GM19023 (cell line): ENCODE measurements at regions not wholly inside any gene's neighbourhood (a gene's known extent, or its start where the extent isn't known, plus 50 kb on each side); places are given as distances from the start of the nearest gene placed in this dataset.
A peak's percentile ranks its signal among the peaks of the same experiment; 100 is the strongest.
"Not testable (repeated sequence)": the region's sequence is repeated elsewhere in the genome, so short reads cannot be mapped to it uniquely, and the experiment has no call there.

ENCODE experiments used
- ATAC-seq: cut with Tn5 transposase; IDR thresholded peaks from one replicate; pipeline ENCODE4 v1.9.1; 2021; ENCODE audit warnings: mild to moderate bottlenecking, moderate library complexity; ENCODE audit not compliant: unreplicated experiment

DNA sequence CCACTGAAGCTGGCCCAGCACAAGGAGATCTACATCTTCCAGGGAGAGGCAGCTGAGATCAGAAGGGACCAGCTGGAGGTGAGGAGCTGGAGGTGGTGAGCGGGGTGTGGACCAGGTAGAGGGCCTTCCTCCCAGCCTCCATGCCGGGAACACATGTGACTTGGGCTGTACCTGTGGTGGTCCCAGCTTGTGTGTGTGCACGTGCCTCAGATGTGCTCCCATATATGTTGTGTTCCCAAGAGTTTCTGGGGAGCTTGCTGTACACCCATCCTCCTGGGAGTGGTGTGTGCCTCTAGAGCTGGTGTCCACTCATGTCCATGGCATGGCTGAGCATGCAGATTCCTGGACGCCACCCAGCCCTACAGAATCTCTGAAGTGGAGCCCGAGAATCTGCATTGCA lies 183.7 kb upstream of the AKAP13 start:
- not testable (repeated sequence) for ATAC-seq

DNA sequence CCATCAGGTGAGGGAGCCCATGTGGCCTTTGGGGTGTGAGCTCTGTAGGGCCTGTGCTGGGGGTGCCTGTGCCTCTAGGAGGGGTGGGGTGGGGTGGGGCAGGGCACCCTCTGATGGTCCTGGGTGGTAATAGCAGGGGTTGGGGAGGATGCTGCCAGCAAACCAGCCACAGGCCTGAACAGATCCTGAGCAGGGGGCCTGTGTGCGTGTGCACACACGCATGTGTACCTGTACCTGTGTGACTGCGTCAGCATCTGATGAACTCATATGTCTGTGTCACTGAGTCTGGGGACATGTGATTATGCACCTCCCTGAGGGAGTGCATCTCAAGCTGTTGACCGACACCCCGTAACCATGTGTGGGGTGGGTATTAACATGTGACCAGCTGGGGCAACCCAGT lies 182.8 kb upstream of the AKAP13 start:
- ATAC-seq: not testable (repeated sequence)

DNA sequence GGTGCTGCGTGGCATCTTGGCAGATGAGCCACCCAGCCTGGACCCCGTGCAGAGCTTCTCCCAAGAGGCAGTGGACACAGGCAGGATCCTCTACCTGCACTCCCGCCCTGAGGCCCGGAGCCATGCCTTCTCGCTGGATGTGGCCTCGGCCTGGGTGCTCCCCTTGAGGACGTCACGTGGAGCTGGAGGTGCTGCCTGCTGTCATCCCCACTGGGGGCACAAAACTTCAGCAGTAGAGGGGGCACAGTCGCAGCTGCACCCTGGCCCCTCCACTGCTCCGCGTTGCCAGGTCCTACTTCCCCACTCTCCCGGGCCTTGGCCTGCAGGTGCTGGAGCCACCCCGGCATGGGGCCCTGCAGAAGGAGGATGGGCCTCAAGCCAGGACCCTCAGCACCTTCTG lies 182.0 kb upstream of the AKAP13 start:
- not testable (repeated sequence) for ATAC-seq

DNA sequence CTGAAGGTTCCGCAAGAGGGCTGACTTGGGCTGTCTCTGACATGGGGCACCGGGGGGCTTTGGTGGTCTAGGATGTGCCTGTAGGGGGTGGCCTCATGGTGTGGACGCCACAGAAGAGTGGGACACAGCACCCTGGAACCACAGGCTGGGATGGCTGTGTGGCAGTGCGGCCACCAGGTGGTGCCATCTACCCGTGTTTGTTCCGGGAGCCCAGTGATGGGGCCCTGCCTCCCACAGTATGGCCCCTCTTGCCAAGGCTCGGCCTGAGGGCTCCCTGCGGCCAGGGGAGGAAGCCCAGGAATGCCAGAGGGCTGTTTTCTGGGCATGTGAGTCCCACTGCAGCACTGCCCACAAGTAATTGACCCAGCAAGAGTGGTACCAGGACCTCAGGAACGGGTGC lies 180.2 kb upstream of the AKAP13 start:
- peak; percentile 94 for ATAC-seq

DNA sequence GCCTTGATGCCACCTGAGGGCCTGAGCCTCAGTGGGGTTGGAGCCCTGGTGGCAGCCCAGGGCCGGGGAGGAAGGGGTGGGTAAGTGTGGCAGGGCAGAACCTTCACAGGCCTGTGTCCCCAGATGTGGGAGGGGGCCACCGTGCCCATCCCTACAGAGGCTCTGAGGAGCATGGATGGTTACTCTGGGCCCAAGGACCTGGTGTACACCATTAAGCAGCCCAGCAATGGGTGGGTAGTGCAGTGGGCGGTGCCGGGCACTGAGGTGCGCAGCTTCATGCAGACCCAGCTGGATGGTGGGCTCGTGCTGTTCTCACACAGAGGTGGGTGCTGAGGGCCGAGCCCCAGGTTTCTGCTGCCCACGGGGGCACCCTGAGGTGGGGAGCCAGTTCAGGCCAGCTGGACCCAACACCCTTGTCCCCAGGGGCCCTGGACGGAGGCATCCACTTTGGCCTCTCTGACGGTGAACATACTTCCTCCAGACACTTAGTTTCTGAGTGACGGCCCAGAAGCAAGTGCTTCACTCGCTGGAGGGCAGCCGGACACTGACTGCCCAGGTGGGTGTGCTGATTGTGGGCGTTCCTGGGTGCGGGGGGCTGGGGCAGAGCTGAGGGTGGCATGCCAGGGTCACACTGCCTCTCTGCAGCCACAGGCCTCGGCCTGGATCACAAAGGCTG lies 179.1 kb upstream of the AKAP13 start:
- ATAC-seq: not testable (repeated sequence)

DNA sequence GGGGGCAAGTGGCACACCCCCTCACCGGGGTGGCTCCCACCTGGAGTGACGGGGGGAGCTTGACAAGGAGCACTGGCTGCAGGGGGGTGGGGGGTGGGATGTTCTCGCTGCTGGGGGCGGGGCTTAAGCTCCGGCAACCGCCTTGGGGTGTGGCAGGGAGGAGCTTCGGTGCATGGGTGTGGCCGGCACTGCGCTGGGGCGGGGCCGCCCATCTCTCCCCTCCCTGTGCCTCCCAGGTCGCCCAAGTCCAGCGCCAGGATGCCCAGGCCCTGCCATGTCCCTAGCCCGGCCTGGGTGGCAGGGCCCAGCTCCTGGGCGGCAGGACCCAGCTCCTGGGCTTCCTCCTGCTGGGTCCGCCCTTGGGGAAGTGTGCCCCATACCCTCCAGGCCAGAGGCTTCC lies 175.9 kb upstream of the AKAP13 start:
- not testable (repeated sequence) for ATAC-seq

DNA sequence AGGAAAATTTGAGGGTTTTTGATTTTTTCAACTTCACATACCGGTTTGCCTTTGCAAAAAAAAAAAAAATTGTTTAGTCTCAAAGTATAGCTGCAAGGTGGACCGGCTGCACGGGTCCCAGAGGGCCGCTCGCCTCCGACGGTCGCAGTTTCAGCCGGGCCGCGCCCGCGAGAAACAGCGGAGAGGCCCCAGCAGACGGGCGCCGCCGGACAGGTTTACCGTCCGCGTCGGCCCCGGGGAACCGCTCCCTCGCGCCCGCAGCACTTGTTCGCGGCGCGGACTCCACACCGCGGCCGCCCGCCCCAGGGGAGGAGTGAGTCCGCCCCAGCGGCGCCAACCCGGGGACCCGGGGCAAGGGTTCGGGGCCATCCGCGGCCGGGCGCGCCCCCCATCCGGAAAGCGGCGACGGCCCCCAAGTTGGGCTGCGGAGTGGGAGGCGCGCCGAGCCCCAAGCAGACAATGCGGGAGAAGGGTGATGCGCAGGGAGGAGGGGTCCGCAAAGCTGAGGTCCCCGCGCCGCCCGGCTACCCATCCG lies 146.5 kb upstream of the AKAP13 start:
- ATAC-seq: not testable (repeated sequence)

DNA sequence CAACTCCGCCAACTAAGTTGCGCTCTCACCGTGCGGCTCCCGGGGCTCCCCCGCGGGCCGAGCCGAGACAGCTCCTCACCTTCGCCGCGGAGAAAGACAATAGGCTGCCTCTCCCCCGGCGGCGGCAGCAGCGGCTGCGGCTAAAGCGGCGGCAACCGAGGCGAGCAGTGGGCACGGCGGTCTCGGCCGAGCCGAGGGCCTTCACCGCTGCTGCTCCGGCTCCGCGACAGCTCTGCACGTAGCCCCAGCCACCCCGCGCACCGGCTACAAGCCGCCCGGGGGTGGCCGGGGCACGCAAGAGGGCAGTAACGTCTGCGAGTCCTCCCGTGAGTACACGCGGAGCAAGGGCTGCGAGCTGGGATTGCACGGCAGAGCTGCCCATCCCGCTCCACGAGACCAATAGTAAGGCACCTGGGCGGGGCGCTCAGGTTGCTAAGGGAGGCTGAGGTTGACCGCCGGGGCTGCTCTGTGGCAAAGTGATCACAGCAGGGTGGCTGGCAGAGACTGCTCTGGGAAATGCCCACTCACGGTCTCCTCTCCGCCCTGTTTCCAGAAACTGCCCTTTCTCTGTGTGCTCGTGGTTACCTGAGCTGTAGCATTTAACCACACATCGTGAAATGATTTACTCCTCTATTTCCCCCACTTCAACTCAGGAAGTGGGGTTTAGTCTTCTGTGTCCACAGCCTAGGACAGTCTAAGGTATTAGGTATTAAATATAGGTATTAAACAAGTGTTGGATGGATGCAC lies 145.8 kb upstream of the AKAP13 start:
- not testable (repeated sequence) for ATAC-seq

DNA sequence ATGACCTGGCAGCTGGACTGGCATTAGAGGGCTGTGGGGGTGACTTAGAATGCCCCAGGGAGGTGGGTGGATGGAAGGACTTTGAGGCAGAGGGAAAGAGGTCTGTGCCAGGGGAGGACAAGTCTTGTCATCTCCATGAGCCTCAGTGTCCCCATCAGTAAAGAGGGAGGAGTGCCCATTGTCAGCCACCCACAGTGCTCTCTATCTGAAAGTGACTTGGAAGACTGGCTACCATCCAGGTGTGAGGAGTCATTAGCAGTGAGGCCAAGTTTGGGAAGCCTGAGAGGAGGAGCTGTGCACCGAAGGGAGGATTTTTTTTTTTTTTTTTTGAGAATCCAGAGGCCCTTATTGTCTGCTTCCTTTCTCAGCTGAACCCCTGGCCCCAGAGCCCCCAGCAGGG lies 136.3 kb upstream of the AKAP13 start:
- not testable (repeated sequence) for ATAC-seq

DNA sequence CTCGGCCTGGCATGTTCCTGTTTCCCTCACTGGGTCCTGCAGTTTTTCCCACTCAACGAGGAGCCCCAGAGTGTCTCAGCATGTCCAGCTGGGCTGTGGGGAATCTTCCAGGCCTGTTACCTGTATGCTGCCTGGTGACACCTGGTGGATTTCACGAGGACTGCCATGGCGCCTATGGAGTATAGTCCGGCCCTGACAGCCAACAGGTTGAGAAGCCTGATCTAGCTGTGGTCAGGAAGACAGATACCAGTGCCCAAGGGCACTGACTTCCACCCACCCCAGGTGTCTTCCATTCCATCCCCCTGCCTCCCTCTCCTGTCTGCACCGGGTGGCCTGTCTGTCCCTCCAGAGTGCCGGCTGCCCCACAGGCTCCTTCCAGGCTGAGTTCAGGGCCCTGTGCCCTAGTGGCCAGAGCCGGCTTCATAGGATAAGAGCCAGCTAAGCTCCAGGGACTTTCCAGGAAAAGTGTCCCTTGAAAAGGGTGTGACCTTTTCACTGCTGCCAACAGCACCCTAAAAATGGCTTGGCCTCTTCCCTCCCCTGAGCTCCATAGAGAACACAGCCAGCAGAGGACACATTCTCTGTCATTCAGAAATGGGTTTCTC lies 129.4 kb upstream of the AKAP13 start:
- ATAC-seq: not testable (repeated sequence)

DNA sequence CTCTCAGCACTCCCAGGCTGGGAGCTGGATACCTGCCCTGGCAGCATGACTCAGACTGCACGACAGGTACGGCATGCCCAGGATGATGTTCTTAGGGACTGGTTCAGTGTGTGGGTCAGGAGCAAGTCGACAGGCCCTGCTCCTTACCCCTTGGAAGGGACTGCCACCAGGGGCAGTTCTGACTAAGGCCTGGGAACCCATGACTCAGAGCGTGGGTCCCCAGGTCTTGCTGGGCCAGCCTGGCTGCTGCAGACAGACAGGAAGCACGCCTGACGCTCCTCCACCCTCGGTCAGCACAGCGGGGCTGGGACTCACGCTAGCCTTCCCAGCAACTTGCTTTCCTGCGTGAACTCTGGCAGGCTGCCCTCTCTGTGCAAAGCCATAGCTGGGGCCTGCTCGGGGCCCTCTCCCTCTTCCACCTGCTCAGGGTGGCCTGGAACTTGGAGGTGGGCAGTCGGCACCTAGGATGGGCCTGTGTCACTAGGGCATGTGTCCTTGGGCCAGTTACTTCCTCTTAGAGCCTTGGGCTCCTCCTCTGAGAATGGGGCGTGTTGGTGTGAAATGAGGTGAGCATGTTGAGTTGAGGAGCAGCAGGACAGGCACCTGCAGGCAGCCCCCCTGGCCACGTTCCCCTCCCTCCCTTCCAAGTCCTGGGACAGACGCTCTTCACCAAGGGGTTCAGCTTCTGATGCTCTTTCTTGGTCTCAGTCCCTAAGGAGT lies 127.0 kb upstream of the AKAP13 start:
- peak; percentile 77 for ATAC-seq

DNA sequence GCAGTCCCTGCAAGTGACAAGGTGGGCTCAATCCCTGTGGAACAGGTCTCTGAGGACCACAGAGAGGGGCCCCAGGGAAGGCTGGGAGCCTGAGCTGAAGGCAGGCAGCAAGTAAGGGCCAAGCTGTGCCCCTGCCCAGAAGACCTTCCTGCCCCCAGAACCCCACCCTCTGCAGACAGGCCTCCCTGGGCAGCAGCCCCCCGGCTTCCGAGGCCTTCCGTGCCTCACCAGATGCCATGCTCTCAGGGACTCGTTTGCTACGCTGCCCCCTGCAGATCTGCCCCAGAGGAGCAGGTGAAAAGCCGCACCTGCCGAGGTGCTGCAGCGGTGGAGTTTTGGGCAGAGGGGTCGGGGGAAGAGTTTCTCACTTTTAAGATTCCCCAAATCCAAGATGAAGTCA lies 125.4 kb upstream of the AKAP13 start:
- not testable (repeated sequence) for ATAC-seq

DNA sequence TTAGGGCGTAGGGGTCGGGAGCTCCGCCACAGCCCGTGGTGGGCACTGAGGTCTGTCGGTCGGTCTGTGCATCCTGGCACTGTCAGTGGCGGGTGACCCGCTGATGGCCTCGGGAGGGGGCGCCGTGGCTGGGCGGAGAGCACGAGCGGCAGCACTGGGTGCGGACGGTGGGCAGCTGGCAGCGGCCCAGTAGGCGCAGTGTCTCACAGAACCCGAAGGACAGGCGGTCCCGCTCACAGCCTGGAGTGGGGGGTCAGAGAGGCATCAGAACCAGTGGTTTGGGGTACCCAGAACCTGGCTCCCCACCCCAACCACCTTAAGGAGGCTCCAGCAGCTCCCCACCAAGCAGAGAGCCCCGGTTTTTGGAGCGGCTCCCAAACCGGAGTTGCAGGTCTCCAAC lies 124.9 kb upstream of the AKAP13 start:
- ATAC-seq: not testable (repeated sequence)

DNA sequence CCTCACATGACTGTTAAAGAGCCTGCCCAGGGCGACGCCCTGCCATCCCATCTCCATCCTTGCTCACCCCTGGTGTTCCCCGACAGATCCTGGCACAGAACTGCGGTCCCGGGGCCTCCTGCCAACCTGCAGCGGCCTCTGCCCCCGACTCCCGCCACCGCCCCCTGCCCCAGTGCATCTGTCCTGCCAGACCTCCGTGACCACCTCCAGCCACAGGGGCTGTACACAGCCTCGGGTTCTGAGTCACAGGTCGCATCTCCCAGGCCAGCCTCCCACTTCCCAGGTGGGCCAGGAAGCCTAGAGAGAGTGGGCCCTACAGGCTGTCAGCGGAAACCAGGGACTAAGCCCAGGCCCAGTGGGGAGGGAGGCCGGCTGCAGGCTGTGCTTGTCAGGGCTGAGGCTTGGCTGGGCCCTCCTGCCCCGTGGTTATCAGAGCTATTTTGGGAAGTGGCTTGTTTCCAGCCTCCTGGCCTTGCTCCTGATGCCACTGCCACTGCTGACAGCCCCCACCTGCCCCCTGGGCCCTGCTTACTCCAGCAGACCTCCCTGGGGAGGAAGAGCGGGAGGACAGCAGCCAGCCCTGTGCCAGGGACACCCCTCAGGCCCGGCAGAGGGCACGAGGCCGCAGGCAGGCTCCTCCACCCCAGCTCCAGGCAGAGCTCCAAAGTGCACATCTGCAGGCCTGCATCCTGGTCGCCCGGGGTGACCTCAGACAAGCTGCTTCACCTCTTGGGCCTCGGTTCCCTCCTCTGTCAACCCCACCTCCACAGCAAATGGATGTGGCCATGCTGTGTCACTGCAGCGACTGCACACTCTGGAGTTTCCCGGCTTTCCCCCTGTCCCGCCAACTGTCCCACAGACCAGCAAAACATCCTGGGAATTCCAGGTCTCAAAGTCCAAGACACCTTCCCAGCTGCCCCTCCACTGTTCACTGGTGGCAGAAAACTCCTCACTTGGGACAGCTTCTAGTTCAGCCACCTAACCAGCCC lies 124.1 kb upstream of the AKAP13 start:
- ATAC-seq: not testable (repeated sequence)

DNA sequence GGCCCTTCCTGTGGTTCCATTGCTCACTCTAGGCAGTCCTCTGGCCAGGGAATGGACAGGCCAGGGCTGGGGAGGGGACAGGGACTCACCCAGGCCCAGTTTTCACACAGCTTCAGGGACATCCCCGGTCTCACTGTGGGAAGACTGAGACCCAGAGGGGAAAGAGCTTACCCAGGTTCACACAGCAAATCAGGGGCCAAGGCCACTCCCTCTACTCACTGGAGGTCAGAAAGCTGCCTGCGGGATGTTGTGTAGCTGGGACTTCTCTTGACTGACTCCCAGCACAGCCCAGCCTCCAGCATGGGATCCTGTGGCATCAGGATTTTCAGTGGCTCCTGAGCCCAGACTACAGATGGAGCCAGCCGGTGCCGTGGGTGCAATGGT lies 122.3 kb upstream of the AKAP13 start:
- ATAC-seq: not testable (repeated sequence)

DNA sequence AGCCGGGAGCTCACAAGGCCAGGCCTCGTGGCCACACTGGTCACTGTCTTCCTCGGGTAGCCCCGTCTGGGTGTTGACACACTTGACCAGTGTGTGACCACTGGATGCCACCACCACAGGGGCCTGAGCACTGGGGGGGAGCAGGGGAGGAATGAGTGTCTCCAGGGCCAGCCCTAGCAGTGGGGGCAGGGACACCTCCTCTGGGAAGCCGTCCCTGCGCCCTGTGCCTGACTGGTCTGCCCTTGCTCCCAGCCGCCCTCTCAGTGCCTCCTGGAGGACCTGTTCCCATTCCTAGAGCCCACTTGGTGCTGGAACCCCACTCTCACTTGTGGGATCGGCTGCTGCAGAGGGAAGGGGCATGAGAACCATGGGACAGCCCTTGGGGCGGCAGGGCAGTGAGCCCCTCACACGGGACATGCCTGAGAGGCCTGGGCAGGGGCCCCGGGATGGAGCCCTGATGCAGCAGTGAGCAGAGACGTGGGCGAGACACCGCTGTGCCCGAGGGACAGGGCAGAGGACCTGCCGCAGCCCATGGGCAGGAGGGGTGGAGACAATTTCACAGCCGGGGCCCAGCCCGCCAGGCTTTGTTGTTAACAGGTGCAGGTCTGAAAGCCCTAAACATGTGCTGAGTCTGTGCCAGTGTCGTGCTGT lies 121.7 kb upstream of the AKAP13 start:
- not testable (repeated sequence) for ATAC-seq

DNA sequence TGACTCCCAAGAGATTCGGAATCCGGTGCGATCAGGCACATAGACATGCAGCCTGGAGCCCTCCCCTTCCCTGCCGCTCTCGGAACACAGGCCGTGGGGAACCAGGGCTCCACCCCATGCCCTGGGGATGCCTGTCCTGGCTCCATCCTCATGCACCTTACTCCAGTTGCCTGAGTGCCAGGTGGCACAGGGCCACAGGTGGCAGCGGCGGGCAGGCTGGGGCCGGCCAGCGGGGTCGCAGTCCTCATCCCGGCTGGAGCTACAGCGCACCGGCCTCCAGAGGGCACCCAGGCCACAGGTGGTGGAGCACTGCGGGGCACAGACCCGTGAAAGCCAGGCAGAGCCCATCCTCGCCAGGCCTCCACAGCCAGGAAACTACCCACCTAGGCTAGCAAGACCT lies 119.9 kb upstream of the AKAP13 start:
- not testable (repeated sequence) for ATAC-seq

DNA sequence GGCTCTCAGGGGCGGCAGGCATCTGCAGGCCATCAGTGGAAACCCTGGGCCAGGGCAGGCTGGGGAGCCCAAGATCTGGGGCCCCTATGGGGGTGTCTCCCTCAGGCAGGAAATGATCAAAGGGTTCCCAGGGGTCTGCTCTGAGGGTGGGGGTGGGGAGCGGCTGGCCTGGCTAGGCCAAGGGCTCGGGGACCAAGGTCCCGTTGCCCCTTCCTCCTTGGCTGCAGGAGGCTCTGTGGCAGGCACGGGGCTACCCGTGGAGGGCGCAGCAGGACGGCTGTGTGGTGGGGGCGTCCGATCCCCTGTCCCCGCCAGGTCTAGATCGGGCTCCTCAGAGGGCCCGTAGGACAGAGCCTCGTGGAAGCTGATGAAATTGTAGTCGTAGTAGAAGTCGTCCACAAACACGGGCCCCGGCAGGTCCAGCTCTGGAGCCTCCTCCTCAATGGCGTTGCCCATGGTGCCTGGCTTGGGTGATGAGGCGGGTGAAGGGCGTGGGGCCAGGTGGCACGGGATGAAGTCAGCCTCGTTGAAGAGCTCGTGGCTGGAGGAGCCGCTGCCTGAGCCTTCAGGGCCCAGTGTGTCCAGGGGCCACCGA lies 117.8 kb upstream of the AKAP13 start:
- not testable (repeated sequence) for ATAC-seq

DNA sequence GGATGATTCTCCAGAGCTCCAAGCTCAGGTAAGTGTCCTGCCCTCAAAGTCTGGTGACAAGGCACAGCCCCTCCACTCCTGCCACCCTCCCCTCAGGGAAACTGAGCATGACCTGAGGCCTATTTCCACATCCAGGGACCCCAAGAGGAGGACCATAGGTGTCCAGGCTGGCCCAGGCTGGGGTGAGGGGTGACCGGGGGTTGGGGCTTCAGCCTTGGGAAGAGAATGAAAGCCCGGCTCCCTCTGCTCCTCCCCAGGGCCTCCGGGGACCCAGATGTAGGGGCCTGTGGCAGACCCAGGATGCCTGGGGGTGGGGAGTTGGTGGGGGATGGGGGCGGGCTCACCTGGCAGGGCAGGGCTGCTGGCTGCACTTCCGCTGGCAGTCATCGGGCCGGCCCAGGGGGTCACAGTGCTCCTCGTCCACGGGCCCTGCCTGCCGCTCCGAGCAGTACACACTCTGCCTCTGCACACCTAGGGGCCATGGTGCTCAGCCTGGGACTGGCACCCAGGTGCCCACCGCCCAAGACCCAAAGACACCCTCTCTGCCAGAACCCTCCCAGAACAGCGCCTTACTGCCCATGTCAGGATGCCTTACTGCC lies 116.5 kb upstream of the AKAP13 start:
- ATAC-seq: not testable (repeated sequence)
